Body of pancreas (tissue), 4 donors: ENCODE measurements at regions not wholly inside any gene's neighbourhood (a gene's known extent, or its start where the extent isn't known, plus 50 kb on each side); places are given as distances from the start of the nearest gene placed in this dataset.

Experiments used
- ATAC-seq: fragments of 150-250 bp; one replicate; pipeline ENCODE4 v1.9.1; 2016
- DNase-seq, 4 donors: peaks; one replicate each; pipeline ENCODE4 v3.0.0-alpha.2; 2019
- H3K27ac ChIP-seq, 4 donors: fragments of 200-600 bp; sonication (generic); 1 replicate in 3 of 4; 2 replicates in 1 of 4; pipeline versions ENCODE4 v1.5.1 to v1.6.1; 2016 to 2019; ENCODE audit warnings: mild to moderate bottlenecking in 1 of 4, mixed read lengths in 1 of 4, moderate library complexity in 1 of 4
- H3K27me3 ChIP-seq, 2 donors: fragments of 200-600 bp; sonication (generic); one replicate each; pipeline ENCODE4 v1.6.0; 2016; ENCODE audit warnings: mild to moderate bottlenecking in 1 of 2
- H3K36me3 ChIP-seq, 2 donors: fragments of 200-600 bp; sonication (generic); replicated peaks in 1 of 2; 2 replicates each; pipeline ENCODE4 v1.5.1; 2016; ENCODE audit warnings: low read depth in 2 of 2; ENCODE audit not compliant: insufficient read depth in 1 of 2
- H3K4me1 ChIP-seq: fragments of 200-600 bp; sonication (generic); one replicate; pipeline ENCODE4 v1.6.0; 2016
- H3K4me3 ChIP-seq, 2 donors: fragments of 200-600 bp; sonication (generic); 1 replicate in 1 of 2; 2 replicates in 1 of 2; pipeline ENCODE4 v1.5.1; 2016 to 2019
- H3K9me3 ChIP-seq, 3 donors: fragments of 200-600 bp; sonication (generic); 1 replicate in 2 of 3; 2 replicates in 1 of 3; pipeline ENCODE4 v1.5.1; 2016
- POLR2A ChIP-seq, 3 donors: fragments of 450-650 bp; IDR thresholded peaks; one replicate each; pipeline ENCODE4 v1.6.1; 2016; ENCODE audit warnings: antibody characterized with exemption in 3 of 3, mild to moderate bottlenecking in 2 of 3
- WGBS, 2 donors: methylation state at CpG; one replicate each; pipeline ENCODE4 v1.1.5; 2017; 5-methylcytosine and 5-hydroxymethylcytosine counted together
- intact Hi-C: fragments of 100-400 bp; cut with DNase I; formaldehyde crosslinking; loops from one replicate; pipeline ENCODE4 v1.15.1; 2023
- TF ChIP-seq, protein P1 (sequence below), 7 experiments: fragments of 450-650 bp in 4 of 7; fragments of 200-600 bp in 3 of 7; sonication (generic) in 3 of 7; IDR thresholded peaks; one replicate each; pipeline ENCODE4 v1.5.1; 2016 to 2019; ENCODE audit warnings: antibody characterized with exemption in 7 of 7

DNA sequence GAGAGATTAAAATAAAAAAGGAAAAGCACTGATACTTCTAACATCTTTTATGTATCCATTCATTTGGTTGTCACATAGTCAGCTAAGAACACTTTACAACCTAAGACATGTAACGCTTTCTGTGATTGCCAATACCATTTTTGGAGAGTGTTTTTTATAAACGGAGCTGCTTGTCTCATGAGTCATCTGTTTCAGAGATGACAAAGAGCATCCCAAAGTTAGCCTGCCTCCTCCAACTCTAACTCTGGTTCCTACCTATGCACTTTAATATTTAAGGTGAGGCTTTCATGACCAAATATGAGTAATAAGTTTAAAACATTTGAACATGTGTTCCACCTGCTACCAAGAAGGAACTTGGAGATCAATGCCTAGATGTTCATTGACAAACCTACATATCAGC, 260.1 kb upstream of the SMIM21 start:
- Histone ChIP-seq H3K27ac (no peak overlapping the region), H3K9me3 (no peaks in the 10 kb centered on the region), H3K36me3 (no peaks in the 10 kb centered on the region), H3K27me3 (no peaks in the 10 kb centered on the region), H3K4me1 (no peaks in the 10 kb centered on the region), H3K4me3 (no peak overlapping the region)
- TF ChIP-seq, protein P1, sequence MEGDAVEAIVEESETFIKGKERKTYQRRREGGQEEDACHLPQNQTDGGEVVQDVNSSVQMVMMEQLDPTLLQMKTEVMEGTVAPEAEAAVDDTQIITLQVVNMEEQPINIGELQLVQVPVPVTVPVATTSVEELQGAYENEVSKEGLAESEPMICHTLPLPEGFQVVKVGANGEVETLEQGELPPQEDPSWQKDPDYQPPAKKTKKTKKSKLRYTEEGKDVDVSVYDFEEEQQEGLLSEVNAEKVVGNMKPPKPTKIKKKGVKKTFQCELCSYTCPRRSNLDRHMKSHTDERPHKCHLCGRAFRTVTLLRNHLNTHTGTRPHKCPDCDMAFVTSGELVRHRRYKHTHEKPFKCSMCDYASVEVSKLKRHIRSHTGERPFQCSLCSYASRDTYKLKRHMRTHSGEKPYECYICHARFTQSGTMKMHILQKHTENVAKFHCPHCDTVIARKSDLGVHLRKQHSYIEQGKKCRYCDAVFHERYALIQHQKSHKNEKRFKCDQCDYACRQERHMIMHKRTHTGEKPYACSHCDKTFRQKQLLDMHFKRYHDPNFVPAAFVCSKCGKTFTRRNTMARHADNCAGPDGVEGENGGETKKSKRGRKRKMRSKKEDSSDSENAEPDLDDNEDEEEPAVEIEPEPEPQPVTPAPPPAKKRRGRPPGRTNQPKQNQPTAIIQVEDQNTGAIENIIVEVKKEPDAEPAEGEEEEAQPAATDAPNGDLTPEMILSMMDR (IDR thresholded peaks at IDR 0.05) = no peak
- TF ChIP-seq POLR2A (IDR thresholded peaks at IDR 0.05) = no peak
- ATAC-seq = no peak
- intact Hi-C loops = no loop called here
- no peak for DNase-seq
- whole genome bisulfite sequencing, 2 donors = 67 to 79% methylated on average over 2 of the region's 2 CpGs

DNA sequence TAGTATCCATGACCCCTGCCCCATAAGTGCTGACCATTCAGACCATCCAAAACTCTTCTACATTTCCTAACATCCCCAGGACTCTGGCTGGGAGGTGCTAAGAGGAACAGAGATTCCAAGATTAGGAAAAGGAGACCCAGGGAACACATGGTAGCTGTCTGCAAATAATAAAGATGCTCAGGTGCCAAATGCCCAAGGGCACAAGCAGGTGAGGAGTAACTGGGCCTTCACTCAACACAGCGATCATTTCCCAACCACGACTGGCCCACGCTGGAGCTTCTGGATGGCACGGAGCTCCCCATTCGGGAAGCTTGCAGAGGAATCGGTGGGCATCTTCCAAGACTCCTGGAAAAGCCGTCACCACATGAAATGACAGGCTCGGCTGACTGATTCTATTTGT, 255.9 kb upstream of the SMIM21 start:
- ATAC-seq (no peak), DNase-seq (no peak)
- peaks cover 11% of the 10 kb centered on the region for H3K4me1 ChIP-seq
- H3K4me3 ChIP-seq = no peak overlapping the region
- TF ChIP-seq POLR2A (IDR thresholded peaks at IDR 0.05) = no peak
- TF ChIP-seq, protein P1 (IDR thresholded peaks at IDR 0.05) = no peak
- no peaks in the 10 kb centered on the region for H3K36me3 ChIP-seq
- no peak overlapping the region for H3K27ac ChIP-seq
- no peaks in the 10 kb centered on the region for H3K27me3 ChIP-seq
- H3K9me3 ChIP-seq = no peaks in the 10 kb centered on the region
- intact Hi-C loops = no loop called here
- WGBS, 2 donors = 84 to 92% methylated on average over 8 of the region's 8 CpGs

DNA sequence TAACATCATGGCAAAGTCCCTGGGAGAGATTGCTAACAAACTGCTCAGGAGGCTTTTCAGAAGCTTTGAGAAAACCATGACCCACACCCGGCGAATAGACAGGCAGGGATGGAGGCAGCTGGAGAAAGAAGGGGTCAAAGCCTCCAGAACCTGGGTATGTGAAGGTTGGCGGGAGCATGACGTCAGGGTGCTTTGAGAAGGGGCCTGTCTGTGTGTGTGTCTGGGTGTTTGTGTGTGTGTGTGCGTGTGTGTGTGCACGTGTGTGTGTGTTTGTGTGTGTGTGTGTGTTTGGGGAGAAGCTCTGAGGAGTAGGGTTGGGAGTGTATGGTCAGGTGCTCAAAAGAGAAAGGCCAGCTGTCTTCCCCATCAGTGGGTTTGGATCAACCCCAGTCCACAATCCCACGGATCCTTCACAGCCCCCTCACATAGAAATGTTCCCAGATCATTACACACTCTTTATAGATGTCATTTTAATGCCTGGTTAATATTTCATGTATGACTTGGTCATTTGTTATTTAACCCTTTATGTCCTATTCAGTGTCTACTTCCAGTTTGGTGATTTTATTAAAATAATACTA, 254.1 kb upstream of the SMIM21 start:
- Histone ChIP-seq H3K4me3 (no peak overlapping the region), H3K27ac (no peak overlapping the region), H3K36me3 (no peaks in the 10 kb centered on the region), H3K9me3 (no peaks in the 10 kb centered on the region), H3K27me3 (no peaks in the 10 kb centered on the region), H3K4me1 (peaks cover 20% of the 10 kb centered on the region)
- TF ChIP-seq POLR2A (IDR thresholded peaks at IDR 0.05) = no peak
- TF ChIP-seq, protein P1 (IDR thresholded peaks at IDR 0.05) = no peak
- intact Hi-C loops = no loop called here
- no peak for ATAC-seq
- 83 to 87% methylated on average over 7 of the region's 7 CpGs for WGBS, 2 donors
- DNase-seq = no peak

DNA sequence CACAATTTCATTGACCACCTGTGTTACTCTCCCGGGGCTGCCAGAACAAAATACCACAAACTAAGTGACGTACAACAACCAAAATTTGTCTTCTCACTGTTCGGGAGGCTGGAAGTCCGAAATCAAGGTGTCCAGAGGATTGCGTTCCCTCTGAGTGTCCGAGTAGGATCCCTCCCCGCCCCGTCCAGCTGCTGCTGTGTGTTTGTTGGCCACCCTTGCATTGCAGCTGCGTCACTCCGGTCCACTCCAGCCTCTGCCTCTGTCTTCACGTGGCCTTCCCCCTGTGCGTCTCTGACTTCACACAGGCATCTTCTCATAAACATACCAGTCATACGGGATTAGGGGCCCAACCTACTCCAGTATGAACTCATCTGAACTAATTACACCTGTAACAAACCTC, 251.8 kb upstream of the SMIM21 start:
- no peak overlapping the region for H3K4me3 ChIP-seq
- H3K27ac ChIP-seq = no peak overlapping the region

DNA sequence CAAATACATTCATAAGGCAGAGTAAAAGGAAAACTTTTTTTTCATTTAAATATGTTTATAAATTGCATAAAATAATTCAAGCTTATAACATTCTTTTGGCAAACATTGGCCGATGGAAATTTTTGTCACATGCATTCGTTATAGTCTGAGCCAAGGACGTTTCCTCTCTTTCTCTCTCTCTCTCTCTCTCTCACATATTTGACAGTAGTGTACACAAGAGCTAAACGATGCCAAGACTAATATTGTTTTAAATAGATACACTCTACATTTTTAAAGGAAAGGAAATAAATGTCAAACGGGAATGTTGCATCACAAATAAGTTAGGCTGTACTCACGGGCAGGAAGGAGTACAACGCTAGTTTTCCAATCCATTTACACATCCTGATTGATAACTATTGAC, 251.1 kb upstream of the SMIM21 start:
- Histone ChIP-seq H3K36me3 (no peaks in the 10 kb centered on the region), H3K9me3 (no peaks in the 10 kb centered on the region), H3K27me3 (no peaks in the 10 kb centered on the region), H3K4me1 (peaks cover 20% of the 10 kb centered on the region), H3K27ac (no peak overlapping the region), H3K4me3 (no peak overlapping the region)
- TF ChIP-seq, protein P1 (IDR thresholded peaks at IDR 0.05) = no peak
- no peak for TF ChIP-seq POLR2A (IDR thresholded peaks at IDR 0.05)
- intact Hi-C loops = no loop called here
- no peak for DNase-seq
- WGBS, 2 donors = 3 to 5% methylated on average over 7 of the region's 7 CpGs
- ATAC-seq = no peak

More for the DNA sequence above, 251.8 kb upstream of the SMIM21 start:
- intact Hi-C loops = no loop called here
- no peaks in the 10 kb centered on the region for H3K9me3 ChIP-seq
- 57 to 60% methylated on average over 13 of the region's 13 CpGs for WGBS, 2 donors
- H3K4me1 ChIP-seq = peaks cover 20% of the 10 kb centered on the region
- no peak for ATAC-seq
- H3K27me3 ChIP-seq = no peaks in the 10 kb centered on the region
- DNase-seq = peak in 1 of 4 donors; percentile 10
- H3K36me3 ChIP-seq = no peaks in the 10 kb centered on the region
- TF ChIP-seq POLR2A (IDR thresholded peaks at IDR 0.05) = no peak
- TF ChIP-seq, protein P1 (IDR thresholded peaks at IDR 0.05) = no peak
